GM18907 (cell line): ENCODE measurements at regions not wholly inside any gene's neighbourhood (a gene's known extent, or its start where the extent isn't known, plus 50 kb on each side); places are given as distances from the start of the nearest gene placed in this dataset.
"Not testable (repeated sequence)": the region's sequence is repeated elsewhere in the genome, so short reads cannot be mapped to it uniquely, and the experiment has no call there.

Source experiments
- ATAC-seq: cut with Tn5 transposase; IDR thresholded peaks from one replicate; pipeline ENCODE4 v1.9.1; 2021; ENCODE audit warnings: mild to moderate bottlenecking, moderate library complexity; ENCODE audit not compliant: unreplicated experiment

DNA sequence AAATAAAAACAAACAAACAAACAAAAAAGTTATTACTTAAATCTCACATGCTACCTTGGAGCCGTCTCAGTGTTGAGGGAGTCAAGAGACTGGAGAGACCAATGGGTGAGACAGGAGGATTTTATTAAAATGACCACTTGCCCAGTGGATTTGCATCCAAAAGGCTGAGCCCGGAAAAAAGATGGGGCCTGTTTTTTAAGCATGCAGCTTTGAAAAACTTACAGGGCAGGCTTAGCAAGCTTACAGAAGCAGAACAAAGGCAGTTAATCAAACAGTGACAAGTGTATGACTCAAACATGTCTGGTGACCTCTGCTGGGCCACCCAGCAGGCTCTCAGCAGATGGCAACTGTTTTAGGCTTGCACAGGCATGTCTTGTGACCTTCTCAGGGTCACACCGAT is 82.5 kb downstream of the POTEH start:
- ATAC-seq, result not testable (repeated sequence)

DNA sequence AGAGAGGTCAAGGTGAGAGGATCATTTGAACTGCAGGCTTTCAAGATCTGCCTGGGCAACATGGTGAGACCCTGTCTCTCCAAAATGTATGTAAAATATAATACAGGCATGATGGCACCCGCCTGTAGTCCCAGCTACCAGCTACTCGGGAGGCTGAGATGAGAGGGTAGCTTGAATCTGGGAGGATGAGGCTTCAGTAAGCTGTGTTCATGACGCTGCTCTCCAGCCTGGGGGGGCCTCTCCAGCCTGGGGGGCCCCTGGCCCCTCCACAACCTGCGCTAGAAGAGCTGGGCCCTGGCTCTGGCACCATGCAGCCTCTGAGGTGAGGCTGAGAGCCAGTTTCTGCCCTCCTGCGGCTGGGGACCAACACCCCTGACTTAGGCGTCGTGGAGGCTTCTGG is 85.3 kb downstream of the POTEH start:
- ATAC-seq, result not testable (repeated sequence)

DNA sequence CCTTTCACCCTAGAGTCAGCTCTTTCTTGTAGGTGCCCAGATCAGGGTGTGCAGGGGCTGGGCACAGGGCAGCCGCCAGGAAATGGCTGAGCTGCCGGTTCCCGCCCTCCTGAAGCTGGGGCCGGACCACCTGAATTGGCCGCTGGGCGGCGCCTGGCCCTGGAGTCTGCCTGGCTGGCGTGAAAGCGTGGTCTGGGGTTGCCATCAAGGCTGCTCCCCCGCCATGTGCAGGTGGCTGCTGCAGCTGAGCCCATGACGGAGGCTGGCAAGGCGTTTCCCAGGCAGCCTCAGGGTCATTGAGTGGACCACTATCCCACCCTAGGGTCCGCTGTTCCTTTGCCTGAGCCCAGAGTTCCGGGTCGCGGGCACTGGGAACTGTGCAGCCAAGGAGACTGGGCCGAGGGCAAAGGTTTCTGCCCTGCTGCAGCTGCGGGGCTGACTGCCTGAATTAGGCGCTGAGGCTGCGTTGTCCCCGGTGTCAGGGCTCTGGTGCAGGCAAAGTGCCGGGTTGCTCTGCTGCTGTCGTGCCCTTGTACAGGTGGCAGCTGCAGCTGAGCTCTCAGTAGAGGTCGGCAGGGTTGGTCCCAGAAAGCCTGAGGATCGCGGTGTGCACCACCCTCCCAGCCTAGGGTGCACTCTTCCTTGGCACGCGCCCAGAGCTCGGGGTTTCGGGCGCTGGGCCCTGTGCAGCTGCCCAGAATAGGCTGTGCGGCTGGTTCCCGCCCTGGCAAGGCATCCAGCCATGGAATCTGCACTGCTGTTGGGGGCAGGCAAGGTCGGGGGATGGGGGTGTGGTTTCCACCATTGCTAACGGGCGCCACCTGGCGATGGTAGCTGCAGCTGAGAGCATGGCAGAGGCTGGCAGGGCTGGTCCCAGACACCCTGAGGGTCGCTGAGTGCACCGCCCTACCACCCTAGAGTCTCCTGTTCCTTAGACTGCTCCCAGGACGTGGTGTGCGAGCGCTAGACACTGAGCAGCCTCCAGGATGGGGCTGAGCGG is 86.1 kb downstream of the POTEH start:
- not testable (repeated sequence) for ATAC-seq

DNA sequence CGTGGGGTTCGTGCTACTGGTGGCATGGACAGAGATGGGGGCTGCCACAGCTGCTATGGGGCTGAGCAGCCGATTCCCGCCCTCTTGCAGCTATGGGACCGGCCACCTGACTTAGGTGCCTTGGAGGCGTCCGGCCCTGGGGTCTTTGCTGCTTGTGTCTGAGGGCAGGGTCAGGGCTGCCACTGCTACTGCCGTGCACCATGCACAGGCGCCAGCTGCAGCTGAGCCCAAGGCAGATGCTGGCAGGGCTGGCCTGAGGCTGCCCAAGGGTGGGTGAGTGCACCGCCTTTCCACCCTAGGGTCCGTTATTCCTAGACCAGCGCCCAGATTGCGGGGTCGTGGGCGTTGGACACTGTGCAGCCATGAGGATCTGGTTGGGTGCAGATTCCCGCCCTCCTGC is 86.9 kb downstream of the POTEH start:
- ATAC-seq, result not testable (repeated sequence)

DNA sequence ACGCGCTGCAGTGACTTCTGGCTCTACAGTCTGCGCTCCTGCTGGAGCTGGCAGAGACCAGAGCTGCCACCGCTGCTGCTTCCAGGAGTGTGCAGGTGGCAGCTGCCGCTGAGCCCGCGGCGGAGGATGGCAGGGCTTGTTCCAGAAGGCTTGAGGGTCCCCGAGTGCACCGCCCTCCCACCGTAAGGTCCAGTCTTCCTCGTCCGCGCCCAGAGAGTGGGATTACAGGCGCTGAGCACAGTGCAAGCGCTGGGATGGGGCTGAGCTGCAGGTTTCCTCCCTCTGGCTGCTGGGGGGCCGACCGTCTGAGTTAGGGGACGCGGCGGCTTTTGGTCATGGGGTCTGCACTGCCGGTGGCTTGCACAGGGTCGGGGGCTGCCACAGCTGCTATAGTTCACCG is 87.3 kb downstream of the POTEH start:
- ATAC-seq, result not testable (repeated sequence)

DNA sequence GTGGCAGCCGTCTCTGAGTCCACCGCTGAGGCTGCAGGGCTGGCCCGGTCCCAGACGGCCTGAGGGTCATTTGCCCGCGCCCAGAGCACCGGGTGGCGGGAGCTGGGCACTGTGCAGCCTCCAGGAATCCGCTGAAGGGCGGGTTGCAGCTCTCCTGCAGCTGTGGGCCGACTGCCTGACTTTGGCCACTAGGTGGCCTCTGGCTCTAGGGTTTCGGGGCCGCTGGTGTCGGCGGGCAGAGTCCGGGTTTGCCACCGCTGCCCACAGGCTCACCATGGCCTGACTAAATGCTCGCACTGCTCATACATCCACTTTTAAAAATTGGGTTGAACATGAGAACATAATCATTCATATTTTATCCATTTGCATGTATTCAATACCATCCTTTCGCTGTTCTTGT is 87.7 kb downstream of the POTEH start:
- ATAC-seq, result not testable (repeated sequence)

DNA sequence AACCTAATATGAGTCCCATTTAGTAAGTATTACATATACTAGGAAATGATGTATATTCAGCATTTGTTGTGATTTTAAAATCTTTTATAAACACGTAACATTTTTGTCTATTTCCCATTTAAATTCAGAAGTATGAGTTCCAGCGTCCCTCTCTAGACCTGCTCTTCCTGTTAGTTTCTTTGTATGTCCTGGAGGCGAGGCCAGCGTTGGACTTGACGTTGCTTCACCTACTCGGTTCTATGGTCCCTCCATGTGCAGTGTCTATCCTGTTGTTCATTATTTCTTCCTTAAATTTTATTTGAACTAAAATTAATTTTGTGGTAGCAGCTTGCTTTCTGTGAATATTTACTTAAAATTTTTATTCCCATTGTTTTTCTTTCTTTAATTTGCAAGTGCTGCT is 88.5 kb downstream of the POTEH start:
- ATAC-seq, result not testable (repeated sequence)

DNA sequence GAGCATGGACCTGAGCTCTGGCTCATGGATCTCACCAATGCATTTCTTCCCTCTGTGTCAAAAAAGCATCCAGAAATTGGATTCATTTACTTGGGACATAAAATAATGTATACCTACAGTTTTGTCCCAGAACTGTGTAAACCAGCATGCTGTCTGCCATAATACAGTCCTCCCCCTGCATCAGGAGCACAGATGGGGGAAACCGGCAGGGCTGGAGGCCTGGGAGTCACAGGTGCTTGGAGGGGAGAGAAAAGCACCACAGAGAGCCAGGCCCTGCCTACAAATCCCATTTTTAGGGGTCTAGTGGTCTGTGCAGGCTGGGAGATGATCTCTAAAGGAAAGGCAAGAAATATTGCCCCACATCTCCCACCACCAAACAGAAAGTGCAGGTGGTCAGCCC is 91.8 kb downstream of the POTEH start:
- ATAC-seq, result not testable (repeated sequence)

DNA sequence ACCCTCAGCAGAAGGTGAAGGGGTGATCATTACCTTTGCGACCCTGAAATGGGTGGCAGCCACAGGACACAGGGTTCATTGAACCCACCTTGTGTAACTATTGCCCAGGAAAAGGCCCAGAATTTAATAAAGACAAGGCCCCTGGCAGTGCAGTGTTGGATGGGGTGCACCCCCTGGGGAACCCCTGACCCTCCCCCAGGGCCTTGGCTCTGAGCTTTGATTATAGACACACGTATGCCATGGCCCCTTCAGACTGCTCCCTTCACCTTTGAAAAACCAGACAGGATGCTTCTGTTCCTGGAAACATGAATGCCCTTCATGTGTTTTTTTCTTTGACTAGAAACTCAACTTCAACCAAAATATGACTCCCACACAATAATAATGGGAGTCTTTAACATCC is 93.1 kb downstream of the POTEH start:
- ATAC-seq, result not testable (repeated sequence)

DNA sequence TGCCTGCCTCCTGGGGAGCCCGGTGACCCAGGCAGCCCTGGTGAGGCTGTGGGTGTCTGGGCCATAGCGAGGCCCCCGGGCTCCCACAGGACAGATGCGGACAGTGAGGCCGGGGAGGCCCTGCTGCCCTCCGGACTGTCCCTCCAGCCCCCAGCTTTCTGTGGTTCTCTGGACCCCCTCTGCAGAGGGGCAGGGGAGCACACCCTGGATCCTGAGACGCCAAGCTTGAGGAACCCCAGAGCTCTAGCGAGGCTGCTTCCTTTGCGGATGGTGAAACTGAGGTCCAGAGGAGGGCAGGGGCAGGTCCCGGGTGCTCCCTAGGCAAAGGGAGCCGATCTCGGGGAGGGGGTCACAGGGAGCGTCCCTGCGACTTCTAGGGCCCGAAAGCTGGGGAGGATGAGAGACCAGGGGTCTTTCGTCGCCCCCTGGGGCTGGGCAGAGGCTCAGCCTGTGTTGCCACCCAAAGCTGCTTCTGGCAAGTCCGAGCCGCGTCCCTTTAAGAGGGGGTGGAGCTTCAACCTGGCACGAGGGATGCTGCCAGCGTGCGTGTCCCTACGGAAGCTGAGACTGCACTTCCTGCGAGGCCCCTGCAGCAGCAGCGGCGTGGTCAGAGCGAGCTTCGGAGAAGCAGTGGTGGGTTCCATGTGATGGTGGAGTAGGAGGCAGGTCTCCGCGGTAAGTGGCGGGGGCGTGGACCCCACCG is 94.7 kb downstream of the POTEH start:
- peak; percentile 74 for ATAC-seq

DNA sequence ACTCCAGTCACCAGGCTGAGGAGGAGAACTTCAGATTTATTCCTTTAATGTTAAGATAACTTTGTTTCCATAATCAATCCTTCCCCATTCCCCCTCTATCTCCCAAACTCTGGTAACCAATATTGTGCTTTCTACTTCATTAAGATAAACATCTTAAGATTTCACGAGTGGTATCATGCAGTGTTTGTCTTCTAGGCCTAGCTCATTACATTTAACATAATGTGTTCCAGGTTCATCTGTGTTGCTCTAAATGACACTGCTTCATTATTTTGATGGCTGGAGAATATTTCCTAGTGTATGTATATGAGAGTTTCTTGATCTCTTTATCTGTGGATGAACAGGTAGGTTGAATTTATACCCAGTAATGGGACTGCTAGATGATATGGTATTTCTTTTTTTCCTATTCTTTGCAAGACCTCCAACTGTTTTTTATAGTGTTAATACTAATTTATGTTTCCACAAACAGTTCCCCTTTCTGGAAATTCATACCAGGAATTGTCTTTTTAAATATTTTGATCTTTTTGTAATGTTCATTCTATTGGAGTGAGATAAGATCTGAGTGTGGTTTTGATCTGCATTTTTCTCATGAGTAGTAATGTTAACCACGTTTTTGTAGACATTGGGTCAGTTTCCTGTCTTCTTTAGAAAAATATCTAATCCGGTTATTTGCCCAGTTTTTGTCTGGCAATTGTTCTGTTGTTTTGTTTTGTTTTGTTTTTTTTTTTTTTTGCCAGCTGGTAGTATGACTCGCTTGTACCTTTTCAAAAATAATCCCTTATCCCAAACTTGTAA is 97.3 kb downstream of the POTEH start:
- ATAC-seq, result not testable (repeated sequence)

DNA sequence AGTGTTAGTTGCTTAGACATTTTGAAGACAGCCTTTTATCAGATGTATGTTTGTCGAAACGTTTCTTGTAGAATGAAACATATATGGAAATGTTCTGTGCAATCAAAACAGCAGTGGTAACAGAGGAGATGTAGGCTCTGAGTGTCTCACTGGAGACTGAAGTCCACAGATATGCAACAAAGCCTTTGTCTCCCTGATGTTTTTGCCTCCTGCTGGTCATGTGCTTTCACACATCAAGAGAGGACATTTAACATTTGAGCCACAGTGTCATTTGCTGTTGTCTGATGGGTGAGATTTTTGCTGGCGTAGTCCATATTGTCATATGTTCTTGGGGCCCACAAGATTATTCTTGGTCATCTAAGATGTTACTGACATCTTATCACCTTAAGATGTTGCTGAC is 101.7 kb downstream of the POTEH start:
- ATAC-seq, result not testable (repeated sequence)

DNA sequence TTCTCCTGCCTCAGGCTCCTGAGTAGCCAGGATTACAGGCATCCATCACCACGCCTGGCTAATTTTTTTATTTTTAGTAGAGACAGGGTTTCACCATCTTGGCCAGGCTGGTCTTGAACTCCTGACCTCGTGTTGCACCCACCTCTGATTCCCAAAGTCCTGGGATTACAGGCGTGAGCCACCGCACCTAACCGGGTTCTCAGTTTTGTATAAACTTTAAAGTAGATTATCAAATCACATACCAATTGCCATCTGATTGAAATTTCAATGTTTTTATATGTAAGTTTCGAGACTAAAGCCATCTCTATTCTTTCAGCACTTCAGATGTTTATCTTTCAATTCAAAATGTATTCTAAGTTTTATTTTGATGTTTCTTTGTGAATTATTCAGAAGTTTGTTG is 110.1 kb downstream of the POTEH start:
- not testable (repeated sequence) for ATAC-seq

DNA sequence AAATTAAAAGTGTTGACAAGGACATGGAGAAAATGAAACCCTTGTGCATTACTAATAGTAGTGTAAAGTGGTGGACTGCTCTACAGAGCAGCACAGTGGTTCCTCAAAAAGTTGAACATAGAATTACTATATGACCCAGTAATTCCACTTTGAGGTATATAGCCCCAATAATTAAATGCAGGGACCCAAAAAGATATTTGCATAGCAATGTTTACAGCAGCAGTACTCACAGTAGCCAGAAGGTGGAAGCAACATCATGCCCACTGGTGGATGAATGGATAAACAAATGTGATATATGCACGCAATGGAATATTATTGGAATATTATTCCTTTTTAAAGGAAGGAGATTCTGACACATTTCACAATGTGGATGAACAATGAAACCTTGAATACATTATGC is 121.3 kb downstream of the POTEH start:
- ATAC-seq, result not testable (repeated sequence)

DNA sequence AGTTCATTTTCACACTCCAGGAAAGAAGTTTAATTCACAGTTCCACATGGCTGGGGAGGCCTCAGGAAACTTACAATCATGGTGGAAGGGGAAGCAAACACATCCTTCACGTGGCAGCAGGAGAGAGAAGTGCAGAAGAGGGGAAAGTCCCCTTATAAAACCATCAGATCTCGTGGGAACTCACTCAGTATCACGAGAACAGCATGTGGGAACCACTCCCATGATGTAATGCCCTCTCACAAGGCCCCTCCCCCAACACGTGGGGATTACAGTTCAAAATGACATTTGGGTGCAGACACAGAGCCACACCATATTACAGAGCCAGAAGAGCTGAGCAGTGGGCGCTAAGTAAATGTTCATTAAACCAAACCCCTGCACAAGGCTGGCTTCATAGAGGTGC is 126.0 kb downstream of the POTEH start:
- not testable (repeated sequence) for ATAC-seq

DNA sequence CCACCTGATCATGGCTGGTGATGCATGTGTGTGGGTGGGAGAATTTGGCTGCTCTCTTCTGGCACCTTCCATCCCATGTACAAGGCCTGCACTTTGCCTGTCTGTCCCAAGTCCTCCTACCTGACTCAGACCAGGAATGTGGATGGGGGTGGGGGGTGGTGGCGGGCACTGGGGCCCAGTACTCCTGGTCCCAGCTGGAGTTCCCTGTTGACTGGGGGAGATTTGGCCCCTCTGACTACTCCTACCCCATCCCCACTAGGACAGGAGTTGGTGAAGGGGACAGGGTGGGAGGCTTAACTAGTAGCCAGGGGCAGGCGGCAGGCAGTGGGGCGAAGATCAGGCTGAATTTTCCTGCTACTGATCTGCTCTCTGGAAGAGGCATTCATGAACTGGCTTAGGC is 126.6 kb downstream of the POTEH start:
- not testable (repeated sequence) for ATAC-seq

DNA sequence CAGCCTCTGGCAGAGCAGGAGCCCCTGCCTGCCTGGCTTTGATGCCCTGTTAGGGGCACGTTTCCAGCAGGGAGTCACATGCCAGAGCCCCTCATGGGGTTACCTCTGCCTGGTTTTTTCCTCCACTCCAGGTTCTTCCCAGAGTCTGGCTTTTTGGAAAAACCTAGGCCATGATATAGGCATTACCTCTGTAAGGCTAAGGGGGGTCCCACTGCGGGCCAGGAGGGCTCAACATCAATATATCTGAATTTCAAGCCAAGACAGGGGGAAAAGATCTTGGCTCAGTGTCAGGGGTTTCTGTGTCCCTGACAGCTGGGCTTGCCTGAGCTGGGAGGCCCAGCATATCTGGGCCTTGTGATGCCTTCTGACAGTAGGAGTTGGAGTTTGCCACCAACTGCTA is 127.4 kb downstream of the POTEH start:
- ATAC-seq, result not testable (repeated sequence)

DNA sequence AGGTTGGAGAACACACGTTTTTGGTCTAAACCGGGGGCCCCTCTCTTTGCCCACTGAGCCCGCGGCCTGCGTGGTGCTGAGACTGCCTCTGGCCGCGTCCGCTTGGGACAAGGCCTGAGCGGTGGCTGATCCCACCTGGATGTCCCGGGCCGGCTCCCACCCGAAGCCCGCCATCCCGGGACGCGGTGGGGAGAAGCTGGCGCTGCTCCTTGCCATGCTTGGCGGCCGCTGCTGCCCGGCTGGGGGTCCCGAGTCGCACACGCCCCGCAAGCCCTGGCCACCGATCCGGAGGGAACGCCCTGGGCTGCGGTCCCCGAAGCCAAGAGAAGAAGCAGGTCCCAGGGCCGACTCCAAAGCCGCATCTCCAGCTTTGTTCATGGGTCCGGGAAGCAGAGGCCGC is 130.1 kb downstream of the POTEH start:
- ATAC-seq, result not testable (repeated sequence)

DNA sequence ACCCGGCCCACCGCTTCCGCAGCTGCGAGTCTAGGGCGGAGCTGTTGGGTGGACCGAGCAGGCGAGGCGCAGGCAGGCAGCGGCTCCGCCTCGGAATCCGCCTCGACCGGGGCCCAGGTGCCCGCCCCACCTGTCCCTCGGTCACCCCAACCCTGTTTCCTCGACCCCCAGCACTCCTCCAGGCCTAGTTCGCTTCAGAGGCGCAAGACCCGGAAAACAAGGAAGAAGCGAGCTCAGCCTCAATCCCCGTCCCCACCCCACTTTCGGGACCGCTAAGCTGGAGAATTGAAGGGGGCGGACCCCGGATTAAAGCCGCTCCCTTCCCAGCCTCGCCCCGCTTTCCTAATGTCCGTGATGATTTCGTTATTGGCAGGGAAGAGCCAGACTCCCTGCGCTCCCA is 131.3 kb downstream of the POTEH start:
- ATAC-seq, result not testable (repeated sequence)

DNA sequence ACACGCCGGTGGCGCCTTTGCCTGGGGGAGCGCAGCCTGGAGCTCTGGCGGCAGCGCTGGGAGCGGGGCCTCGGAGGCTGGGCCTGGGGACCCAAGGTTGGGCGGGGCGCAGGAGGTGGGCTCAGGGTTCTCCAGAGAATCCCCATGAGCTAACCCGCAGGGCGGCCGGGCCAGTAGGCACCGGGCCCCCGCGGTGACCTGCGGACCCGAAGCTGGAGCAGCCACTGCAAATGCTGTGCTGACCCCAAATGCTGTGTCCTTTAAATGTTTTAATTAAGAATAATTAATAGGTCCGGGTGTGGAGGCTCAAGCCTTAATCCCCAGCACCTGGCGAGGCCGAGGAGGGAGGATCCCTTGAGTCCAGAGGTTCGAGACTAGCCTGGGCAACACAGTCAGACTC is 132.2 kb downstream of the POTEH start:
- not testable (repeated sequence) for ATAC-seq

DNA sequence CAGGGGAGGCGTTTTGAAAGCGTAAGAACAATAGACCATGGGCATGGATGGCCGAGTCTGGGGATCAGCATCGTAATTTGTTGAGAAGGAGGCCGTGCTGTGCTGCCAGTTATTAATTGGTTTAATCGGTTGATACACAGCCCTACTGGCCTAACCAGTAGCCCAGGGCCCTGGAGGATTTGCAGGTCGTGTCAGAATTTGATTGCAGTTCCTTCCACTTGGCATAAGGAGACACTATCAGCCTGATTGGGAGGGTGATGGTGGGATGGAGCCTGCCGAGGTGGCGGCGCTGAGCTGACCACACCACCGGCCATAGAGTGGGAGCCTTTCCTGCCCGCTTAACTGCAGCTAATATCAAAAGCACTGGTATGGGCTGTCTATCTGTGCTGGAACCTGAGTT is 133.4 kb downstream of the POTEH start:
- not testable (repeated sequence) for ATAC-seq
